ENCODE measurements at regions not wholly inside any gene's neighbourhood (a gene's known extent, or its start where the extent isn't known, plus 50 kb on each side); places are given as distances from the start of the nearest gene placed in this dataset.
A peak's percentile ranks its signal among the peaks of the same experiment; 100 is the strongest.
"Not testable (repeated sequence)": the region's sequence is repeated elsewhere in the genome, so short reads cannot be mapped to it uniquely, and the experiment has no call there.

GRCh38 chr5:30428866-30429407 is 764.5 kb upstream of the CDH6 start:
- in situ Hi-C loops (cut with HindIII; ENCODE audit: low pct_unique_long_range_greater_than_20kb, low sequenced_read_pairs); DNase-seq (ENCODE audit: low read depth, low spot score): not testable (repeated sequence)

GRCh38 chr5:30414078-30414477 is 779.4 kb upstream of the CDH6 start:
- no peak for DNase-seq (ENCODE audit: low read depth, low spot score)
- in situ Hi-C loops (cut with HindIII; ENCODE audit: low pct_unique_long_range_greater_than_20kb, low sequenced_read_pairs), result no loop called here

DNA sequence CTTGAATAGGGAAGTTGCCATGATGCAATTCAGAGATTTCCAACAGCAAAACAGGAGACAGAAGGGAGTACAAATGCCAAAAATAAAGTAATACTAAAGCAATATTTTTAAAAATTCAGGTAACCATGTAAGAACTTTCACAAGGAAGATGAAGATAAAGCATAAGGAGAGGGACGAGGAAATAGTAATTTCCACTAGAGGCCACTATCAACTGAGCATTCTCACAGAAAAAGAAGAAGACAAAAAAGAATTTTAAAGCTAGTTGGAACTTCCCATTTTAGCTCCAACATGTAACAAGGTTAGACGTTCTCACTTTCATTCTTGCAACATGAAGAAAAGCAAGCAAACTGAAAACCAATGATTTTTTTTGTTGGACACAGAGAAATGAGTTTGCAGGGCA is 779.9 kb upstream of the CDH6 start:
- in situ Hi-C loops (cut with HindIII; ENCODE audit: low pct_unique_long_range_greater_than_20kb, low sequenced_read_pairs), result no loop called here
- DNase-seq (ENCODE audit: low read depth, low spot score), result no peak

DNA sequence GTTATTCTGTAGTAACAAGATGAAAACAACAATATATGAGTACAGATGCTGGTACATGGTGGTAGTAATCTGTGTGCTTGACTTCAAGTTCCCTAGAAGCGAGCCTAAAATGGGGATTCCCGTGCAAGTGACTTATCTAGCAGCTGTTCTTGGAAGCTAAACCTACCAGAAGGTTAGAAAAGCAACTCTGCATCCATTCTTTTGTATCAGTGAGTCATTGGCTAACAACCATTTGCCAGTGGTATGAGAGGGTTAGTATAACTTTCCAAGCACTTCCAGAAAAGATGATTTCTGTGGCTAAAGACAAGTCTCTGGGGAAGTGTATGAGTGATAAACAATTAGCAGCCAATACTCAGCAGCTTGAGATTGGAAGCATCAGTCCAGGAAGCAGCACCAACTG is 787.7 kb upstream of the CDH6 start:
- in situ Hi-C loops (cut with HindIII; ENCODE audit: low pct_unique_long_range_greater_than_20kb, low sequenced_read_pairs), result no loop called here
- DNase-seq (ENCODE audit: low read depth, low spot score), result no peak

- in situ Hi-C loops (cut with HindIII; ENCODE audit: low pct_unique_long_range_greater_than_20kb, low sequenced_read_pairs), result no loop called here
- DNase-seq (ENCODE audit: low read depth, low spot score), result peak; percentile 62
Observed at GRCh38 chr5:30401479-30402058, 791.9 kb upstream of the CDH6 start.

DNA sequence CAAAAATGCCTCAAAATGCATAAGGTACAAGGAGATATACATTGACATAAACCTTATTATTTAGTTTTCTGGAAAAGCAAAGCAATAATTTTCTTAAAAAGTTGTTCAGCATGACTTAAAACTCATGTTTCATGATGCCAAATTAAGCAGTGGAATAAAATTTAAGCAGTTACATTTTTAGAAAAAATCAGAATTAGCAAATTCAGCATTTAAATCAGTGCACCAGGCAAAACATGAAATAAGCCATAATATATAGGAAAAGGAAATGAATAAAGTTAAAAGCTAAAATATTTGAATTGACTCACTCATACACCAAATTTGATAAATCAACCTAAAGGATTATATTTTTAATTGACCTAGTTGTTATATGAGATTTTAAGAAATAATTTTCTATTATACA is 795.1 kb upstream of the CDH6 start:
- no peak for DNase-seq (ENCODE audit: low read depth, low spot score)
- in situ Hi-C loops (cut with HindIII; ENCODE audit: low pct_unique_long_range_greater_than_20kb, low sequenced_read_pairs), result no loop called here

DNA sequence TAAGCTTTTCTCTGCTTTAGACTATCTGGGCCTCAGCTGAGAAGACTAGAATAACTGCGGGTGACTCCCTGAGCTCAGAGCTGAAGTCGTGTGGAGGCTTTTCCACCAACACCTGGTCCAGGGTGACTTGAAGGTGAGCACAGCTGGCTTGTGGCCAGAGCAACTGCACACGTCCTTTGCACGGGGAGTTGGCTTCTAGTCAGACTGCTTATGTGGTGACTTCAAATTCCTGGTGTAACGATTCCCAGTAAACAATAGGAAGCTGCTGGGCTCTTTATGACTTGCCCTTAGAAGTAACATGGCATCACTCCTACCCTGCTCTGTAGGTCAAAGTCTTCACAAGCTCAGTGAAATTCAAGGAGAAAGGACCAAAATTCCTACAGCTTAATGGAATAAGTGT is 800.6 kb upstream of the CDH6 start:
- DNase-seq (ENCODE audit: low read depth, low spot score), result no peak
- in situ Hi-C loops (cut with HindIII; ENCODE audit: low pct_unique_long_range_greater_than_20kb, low sequenced_read_pairs), result no loop called here

DNA sequence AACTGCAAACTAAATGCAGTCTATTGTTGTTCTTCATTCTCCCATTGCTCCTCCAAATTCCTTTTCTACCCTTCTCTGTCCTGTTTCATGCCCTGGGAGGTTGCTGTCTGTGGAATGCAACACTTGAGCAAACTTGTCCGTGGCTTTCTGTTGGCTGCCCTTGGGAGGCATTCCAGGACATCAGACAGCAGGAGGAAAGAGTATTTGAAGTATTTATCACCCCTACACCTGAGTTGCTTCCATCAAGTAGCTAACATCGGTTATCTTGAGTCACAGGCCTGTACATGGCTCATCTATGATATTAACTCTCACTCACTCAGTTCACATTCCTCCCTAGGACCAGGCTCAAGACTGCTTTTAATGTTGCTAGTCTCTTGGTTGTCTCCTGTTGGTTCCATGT is 803.4 kb upstream of the CDH6 start:
- DNase-seq (ENCODE audit: low read depth, low spot score), result no peak
- in situ Hi-C loops (cut with HindIII; ENCODE audit: low pct_unique_long_range_greater_than_20kb, low sequenced_read_pairs), result no loop called here

DNA sequence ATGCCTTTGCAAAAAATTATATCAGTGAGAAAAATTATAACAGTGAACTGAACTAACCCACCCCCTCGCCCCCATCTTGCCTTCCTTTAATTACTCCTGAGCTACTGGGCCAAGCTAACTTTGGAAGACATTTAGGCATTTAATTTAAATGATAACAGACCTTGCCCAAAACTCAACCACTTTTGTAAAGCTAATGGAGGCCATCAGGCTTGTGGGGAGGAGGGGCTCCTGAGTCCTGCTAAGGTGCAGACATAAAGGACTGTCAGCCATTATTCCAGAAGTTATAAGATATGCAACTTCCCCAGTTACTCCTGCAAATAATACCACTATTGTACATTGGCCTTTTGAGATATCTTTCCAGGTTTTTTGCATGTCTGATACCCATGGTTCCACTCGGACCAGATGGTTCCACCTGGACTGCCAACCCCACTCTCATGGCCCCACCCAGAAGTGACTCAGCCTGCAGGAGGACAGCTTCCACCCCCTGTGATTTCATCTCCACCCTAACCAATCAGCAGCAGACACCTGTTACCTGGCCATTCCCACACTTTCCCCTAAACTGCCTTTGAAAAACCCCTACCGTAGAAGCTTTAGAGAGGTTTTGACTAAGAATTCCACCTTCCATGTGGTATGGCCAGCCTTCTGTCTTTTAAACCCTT is 805.4 kb upstream of the CDH6 start:
- in situ Hi-C loops (cut with HindIII; ENCODE audit: low pct_unique_long_range_greater_than_20kb, low sequenced_read_pairs), result no loop called here

GRCh38 chr5:30385754-30386153 is 807.7 kb upstream of the CDH6 start:
- in situ Hi-C loops (cut with HindIII; ENCODE audit: low pct_unique_long_range_greater_than_20kb, low sequenced_read_pairs), result no loop called here
- DNase-seq (ENCODE audit: low read depth, low spot score), result no peak

More for the DNA sequence above, 805.4 kb upstream of the CDH6 start:
- DNase-seq (ENCODE audit: low read depth, low spot score), result no peak

GRCh38 chr5:30384171-30384570 is 809.3 kb upstream of the CDH6 start:
- no peak for DNase-seq (ENCODE audit: low read depth, low spot score)

DNA sequence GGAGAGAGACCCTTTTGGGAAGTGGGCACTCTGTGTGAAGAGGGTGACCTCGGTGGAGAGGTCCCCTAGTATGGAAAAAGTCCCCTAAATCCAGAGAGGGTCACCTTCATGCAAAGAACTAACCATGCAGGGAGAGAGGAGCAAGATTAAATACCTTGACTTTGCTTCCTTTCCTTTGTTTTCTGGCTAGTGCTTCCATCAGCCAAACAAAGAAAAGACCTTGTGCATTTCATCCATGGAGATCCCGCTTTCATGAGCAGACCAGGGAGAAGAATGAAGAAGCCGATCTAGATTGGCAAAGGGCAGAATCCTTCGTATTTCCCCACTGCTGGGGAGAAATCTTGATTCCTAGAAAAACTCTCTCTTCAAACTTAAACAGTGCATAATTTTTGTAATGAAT is 813.3 kb upstream of the CDH6 start:
- DNase-seq (ENCODE audit: low read depth, low spot score), result no peak
- in situ Hi-C loops (cut with HindIII; ENCODE audit: low pct_unique_long_range_greater_than_20kb, low sequenced_read_pairs), result no loop called here

More at GRCh38 chr5:30384171-30384570, 809.3 kb upstream of the CDH6 start:
- in situ Hi-C loops (cut with HindIII; ENCODE audit: low pct_unique_long_range_greater_than_20kb, low sequenced_read_pairs), result no loop called here

GRCh38 chr5:30376848-30377247 is 816.6 kb upstream of the CDH6 start:
- in situ Hi-C loops (cut with HindIII; ENCODE audit: low pct_unique_long_range_greater_than_20kb, low sequenced_read_pairs), result no loop called here
- DNase-seq (ENCODE audit: low read depth, low spot score), result no peak

GRCh38 chr5:30368064-30368463 is 825.4 kb upstream of the CDH6 start:
- in situ Hi-C loops (cut with HindIII; ENCODE audit: low pct_unique_long_range_greater_than_20kb, low sequenced_read_pairs), result no loop called here
- DNase-seq (ENCODE audit: low read depth, low spot score), result no peak

GRCh38 chr5:30365031-30365430 is 828.5 kb upstream of the CDH6 start:
- in situ Hi-C loops (cut with HindIII; ENCODE audit: low pct_unique_long_range_greater_than_20kb, low sequenced_read_pairs); DNase-seq (ENCODE audit: low read depth, low spot score): not testable (repeated sequence)

- no peak for DNase-seq (ENCODE audit: low read depth, low spot score)
- in situ Hi-C loops (cut with HindIII; ENCODE audit: low pct_unique_long_range_greater_than_20kb, low sequenced_read_pairs), result no loop called here
Observed at GRCh38 chr5:30357371-30357770, 836.1 kb upstream of the CDH6 start.

DNA sequence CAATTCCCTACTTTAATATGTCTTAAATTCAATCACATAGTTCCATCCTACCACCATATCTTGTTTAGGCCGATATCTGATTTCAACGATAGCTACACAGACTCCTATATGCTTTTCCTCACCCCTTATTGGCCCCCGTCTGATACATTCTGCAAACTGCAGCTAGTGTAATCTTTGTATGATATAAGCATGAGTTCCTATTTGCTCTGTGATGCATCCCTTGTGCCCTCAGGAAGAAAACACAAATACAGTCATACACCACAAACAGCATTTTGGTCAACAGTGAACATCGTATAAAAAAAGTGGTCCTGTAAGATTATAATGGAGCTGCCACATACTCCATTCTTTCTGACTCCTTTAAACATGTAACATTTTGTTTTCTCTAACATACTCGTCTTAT is 837.8 kb upstream of the CDH6 start:
- in situ Hi-C loops (cut with HindIII; ENCODE audit: low pct_unique_long_range_greater_than_20kb, low sequenced_read_pairs), result no loop called here
- no peak for DNase-seq (ENCODE audit: low read depth, low spot score)

DNA sequence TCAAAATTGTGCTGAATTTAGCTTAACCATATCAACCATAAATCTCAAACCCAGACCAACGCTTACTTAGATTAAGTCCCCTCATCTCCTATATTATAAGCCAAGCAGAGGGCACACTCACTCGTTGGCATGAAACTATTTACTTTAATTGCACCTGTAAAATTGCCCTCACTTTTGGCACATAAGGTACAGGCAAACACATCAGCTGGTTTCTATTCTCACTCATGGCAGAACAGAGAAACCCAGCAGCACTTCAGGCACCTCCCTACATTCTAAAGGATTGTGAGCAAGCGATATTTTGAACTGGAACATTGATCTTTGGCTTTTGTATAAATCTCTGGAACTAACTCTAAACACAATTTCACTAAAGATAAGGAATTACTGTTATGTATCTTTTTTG is 845.6 kb upstream of the CDH6 start:
- no peak for DNase-seq (ENCODE audit: low read depth, low spot score)
- in situ Hi-C loops (cut with HindIII; ENCODE audit: low pct_unique_long_range_greater_than_20kb, low sequenced_read_pairs), result no loop called here

Data from SK-MEL-5 (cell line).